ENCODE measurements at regions not wholly inside any gene's neighbourhood (a gene's known extent, or its start where the extent isn't known, plus 50 kb on each side); places are given as distances from the start of the nearest gene placed in this dataset.
"Not testable (repeated sequence)": the region's sequence is repeated elsewhere in the genome, so short reads cannot be mapped to it uniquely, and the experiment has no call there.

- DNase-seq (ENCODE audit: low read depth), result no peak
These were observed 1261.3 kb downstream of the SI start for GRCh38 chr3:163817015-163817414.

- DNase-seq (ENCODE audit: low read depth), result no peak
These were observed 1264.4 kb downstream of the SI start for GRCh38 chr3:163813935-163814334.

- no peak for DNase-seq (ENCODE audit: low read depth)
These were observed 1266.3 kb downstream of the SI start for GRCh38 chr3:163812006-163812405.

GRCh38 chr3:163809540-163809993 lies 1268.7 kb downstream of the SI start:
- no peak for DNase-seq (ENCODE audit: low read depth)

DNA sequence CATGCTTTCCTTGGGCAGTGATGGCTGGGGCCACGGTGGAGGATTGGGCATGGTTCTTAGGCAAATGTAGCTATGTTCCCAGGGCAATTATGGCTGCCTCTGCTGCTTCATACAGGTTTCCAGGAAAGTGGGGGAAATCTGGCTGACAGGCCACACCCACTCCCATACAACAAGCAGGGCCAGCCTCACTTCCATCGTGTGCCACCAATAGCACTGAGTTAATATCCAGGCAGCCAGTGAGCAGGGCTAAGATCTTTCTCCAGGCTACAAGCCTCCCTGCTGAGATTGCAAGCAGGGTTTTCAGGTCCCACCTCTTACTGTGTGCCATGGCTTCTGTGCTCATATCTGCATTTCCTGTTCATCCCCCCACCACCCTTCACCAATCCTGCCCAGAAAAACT lies 1291.9 kb downstream of the SI start:
- DNase-seq (ENCODE audit: low read depth), result no peak

GRCh38 chr3:163785693-163786092 lies 1292.6 kb downstream of the SI start:
- DNase-seq (ENCODE audit: low read depth), result no peak

- no peak for DNase-seq (ENCODE audit: low read depth)
These were observed 1298.6 kb downstream of the SI start for GRCh38 chr3:163779396-163780344.

- DNase-seq (ENCODE audit: low read depth), result no peak
These were observed 1301.6 kb downstream of the SI start for GRCh38 chr3:163776743-163777142.

- no peak for DNase-seq (ENCODE audit: low read depth)
These were observed 1305.2 kb downstream of the SI start for GRCh38 chr3:163773136-163773535.

- DNase-seq (ENCODE audit: low read depth), result no peak
These were observed 1310.2 kb downstream of the SI start for GRCh38 chr3:163768048-163768447.

DNA sequence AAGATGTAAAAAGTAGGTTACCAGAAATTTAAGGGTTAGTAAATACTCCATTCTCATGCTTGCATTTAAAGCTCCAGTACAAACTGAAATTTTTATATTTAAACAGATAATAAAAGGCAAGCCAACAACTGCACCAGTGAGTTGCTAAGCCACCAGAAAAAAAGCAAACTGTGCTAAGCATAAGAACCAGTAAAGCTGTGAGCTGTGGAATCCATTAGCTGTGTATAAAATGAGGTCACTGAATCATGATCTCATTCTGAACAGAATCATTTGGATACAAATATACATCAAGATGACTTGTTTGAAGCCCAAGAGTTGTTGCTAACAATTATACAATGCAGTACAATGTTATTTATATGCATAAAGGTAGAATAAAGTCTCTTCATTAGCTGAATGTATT lies 1312.2 kb downstream of the SI start:
- no peak for DNase-seq (ENCODE audit: low read depth)

- DNase-seq (ENCODE audit: low read depth), result no peak
These were observed 1325.3 kb downstream of the SI start for GRCh38 chr3:163753033-163753432.

DNA sequence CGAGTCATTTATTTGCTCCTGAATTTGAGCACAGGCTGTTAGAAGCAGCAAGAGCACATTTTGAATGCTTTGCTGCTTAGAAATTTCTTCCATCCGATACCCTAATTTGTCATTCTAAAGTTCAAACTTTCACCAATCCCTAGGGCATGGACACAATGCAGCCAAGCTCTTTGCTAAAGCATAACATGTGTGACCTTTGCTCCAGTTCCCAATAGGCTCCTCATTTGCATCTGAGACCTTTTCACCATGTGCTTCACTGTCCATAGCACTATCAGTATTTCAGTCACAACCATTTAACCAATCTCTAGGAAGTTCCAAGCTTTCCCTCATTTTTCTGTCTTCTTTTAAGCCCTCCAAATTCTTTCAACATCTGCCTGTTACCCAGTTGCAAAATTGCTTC lies 1333.1 kb downstream of the SI start:
- DNase-seq (ENCODE audit: low read depth), result no peak

GRCh38 chr3:163735394-163735793 lies 1342.9 kb downstream of the SI start:
- no peak for DNase-seq (ENCODE audit: low read depth)

- no peak for DNase-seq (ENCODE audit: low read depth)
These were observed 1347.6 kb downstream of the SI start for GRCh38 chr3:163730684-163731083.

DNA sequence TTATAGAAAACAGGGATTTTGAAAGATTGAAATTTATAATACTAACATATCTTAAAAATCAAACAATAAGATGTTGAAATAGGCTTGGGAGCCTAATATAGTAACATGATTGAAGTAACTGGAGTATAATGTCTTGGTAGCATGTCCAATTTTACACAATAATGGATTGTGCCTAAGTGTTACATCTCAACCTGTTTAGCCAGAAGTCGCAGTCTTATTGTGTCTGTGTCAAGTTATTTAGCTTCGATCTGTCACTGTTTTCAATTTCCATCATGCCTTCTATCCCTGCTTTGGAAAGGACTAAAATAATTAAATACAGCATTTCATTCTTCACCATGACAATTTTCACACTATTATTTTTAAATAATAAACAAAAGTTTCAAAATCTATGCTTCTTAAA lies 1352.2 kb downstream of the SI start:
- no peak for DNase-seq (ENCODE audit: low read depth)

DNA sequence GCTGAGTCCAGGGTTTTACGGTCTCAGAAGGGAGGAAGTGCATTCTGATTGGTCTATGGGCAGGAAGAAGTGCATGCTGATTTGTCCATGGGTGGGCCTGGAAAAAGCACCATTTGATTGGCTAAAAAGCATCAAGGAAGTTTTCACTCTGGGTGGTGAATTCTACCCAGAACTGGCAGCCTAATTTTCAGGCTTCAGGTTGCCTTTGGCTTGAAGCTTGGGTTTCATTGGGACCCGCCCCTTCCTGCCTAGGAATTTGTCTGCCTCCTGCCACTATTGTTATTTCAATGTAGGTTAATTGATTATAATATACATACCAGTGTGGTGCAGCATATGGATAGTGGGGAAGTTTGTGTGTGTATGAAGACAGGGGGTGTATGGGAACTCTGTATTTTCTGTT lies 1355.9 kb downstream of the SI start:
- DNase-seq (ENCODE audit: low read depth), result no peak

DNA sequence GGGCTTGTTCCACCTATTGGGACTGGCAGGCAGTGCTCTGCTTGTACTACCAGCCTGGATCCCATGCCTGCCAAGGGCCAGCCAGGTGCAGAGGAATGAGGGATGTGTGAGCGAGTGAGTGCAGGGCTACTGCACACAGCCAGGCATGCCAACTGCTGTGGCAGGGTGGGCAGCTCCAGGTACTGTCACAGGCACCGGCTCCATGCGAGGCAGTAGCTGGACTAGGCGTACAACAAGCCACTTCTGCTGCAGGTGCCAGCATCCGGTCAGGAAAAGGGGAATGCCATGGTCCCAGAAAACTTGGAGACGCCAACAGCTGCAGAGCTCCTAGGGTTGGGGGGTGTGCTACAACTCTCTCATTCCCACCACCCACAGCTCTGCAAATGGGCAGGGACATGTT lies 1356.7 kb downstream of the SI start:
- no peak for DNase-seq (ENCODE audit: low read depth)

GRCh38 chr3:163717377-163717776 lies 1360.9 kb downstream of the SI start:
- no peak for DNase-seq (ENCODE audit: low read depth)

GRCh38 chr3:163708428-163708827 lies 1369.9 kb downstream of the SI start:
- no peak for DNase-seq (ENCODE audit: low read depth)

GRCh38 chr3:163707659-163708058 lies 1370.6 kb downstream of the SI start:
- no peak for DNase-seq (ENCODE audit: low read depth)

DNA sequence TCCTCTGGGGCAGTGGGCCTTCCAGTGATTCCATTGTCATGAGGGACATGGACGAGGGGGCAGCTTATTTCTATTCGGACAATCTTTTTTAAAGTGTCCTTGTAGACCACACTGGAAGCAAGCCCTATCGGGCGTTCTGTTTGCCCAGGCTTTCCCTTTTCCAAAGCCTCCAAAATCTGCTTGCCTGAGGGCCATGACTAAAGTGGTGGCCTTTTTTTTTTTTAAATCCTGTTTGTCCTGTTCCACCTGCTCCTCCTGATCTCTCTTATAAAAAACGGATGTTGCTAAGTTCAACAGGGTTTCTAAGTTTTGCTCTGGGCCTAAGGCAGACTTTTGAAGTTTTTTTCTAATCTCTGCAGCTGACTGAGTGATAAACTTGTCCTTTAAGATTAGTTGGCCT lies 1380.1 kb downstream of the SI start:
- not testable (repeated sequence) for DNase-seq (ENCODE audit: low read depth)

DNA sequence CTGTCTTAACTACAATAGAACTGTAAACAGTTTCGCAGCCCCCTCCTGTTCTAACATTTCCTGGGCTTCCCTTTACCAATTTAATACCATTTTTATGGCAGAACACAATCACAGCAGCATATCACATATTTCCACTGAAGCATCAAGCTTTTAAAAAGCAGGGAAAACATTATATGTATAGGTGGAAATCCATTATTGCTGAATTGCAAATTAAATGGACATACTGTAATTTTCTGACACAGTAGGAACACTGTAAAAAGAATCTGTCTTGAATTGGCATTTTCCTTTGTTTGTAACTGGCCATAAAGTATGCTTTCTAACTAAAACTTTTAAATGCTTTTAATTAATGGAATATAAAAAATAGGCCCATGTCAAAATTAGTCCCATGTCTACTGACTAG lies 1385.8 kb downstream of the SI start:
- DNase-seq (ENCODE audit: low read depth), result no peak

DNA sequence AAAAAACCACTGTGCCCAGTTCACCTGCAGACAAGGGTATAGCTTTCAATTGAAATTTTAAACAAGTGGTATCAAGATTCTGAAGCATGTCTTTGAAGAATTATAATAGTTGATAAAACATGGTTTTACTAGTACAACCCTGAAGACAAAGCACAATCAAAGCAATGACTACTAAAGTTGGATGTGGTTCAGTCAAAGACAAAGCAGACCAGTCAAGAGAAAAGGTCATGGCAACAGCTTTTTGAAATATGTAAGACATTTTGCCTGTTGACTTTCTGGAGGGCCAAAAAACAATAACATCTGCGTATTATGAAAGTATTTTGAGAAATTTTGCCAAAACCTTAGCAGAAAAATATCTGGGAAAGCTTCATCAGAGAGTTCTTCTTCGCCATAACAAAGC lies 1393.6 kb downstream of the SI start:
- DNase-seq (ENCODE audit: low read depth), result no peak
